GM18498 (cell line): ENCODE measurements at regions not wholly inside any gene's neighbourhood (a gene's known extent, or its start where the extent isn't known, plus 50 kb on each side); places are given as distances from the start of the nearest gene placed in this dataset.
"Not testable (repeated sequence)": the region's sequence is repeated elsewhere in the genome, so short reads cannot be mapped to it uniquely, and the experiment has no call there.

ENCODE experiments used
- ATAC-seq: cut with Tn5 transposase; IDR thresholded peaks from one replicate; pipeline ENCODE4 v1.9.1; 2021; ENCODE audit warnings: mild to moderate bottlenecking, moderate library complexity; ENCODE audit not compliant: unreplicated experiment

GRCh38 chr7:82625377-82625776, 181.8 kb upstream of the CACNA2D1 start:
- no peak for ATAC-seq

GRCh38 chr7:82624965-82625364, 181.4 kb upstream of the CACNA2D1 start:
- ATAC-seq: no peak

GRCh38 chr7:82624337-82624736, 180.8 kb upstream of the CACNA2D1 start:
- no peak for ATAC-seq

GRCh38 chr7:82623812-82624211, 180.2 kb upstream of the CACNA2D1 start:
- no peak for ATAC-seq

GRCh38 chr7:82617156-82617555, 173.6 kb upstream of the CACNA2D1 start:
- no peak for ATAC-seq

- ATAC-seq: no peak
Observed at GRCh38 chr7:82616059-82616728, 172.6 kb upstream of the CACNA2D1 start.

GRCh38 chr7:82615527-82615926, 171.9 kb upstream of the CACNA2D1 start:
- no peak for ATAC-seq

- no peak for ATAC-seq
Observed at GRCh38 chr7:82609746-82610145, 166.2 kb upstream of the CACNA2D1 start.

GRCh38 chr7:82605247-82605864, 161.8 kb upstream of the CACNA2D1 start:
- no peak for ATAC-seq

- ATAC-seq: no peak
Observed at GRCh38 chr7:82602066-82602465, 158.5 kb upstream of the CACNA2D1 start.

GRCh38 chr7:82600531-82600930, 157.0 kb upstream of the CACNA2D1 start:
- ATAC-seq: no peak

GRCh38 chr7:82599895-82600294, 156.3 kb upstream of the CACNA2D1 start:
- no peak for ATAC-seq

GRCh38 chr7:82598958-82599357, 155.4 kb upstream of the CACNA2D1 start:
- ATAC-seq: no peak

GRCh38 chr7:82595795-82596194, 152.2 kb upstream of the CACNA2D1 start:
- not testable (repeated sequence) for ATAC-seq

GRCh38 chr7:82595176-82595575, 151.6 kb upstream of the CACNA2D1 start:
- no peak for ATAC-seq

GRCh38 chr7:82594665-82595064, 151.1 kb upstream of the CACNA2D1 start:
- ATAC-seq: no peak

- ATAC-seq: no peak
Observed at GRCh38 chr7:82593780-82594179, 150.2 kb upstream of the CACNA2D1 start.

GRCh38 chr7:82592416-82592815, 148.8 kb upstream of the CACNA2D1 start:
- ATAC-seq: no peak

- no peak for ATAC-seq
Observed at GRCh38 chr7:82579047-82579446, 135.5 kb upstream of the CACNA2D1 start.

- no peak for ATAC-seq
Observed at GRCh38 chr7:82578430-82578829, 134.9 kb upstream of the CACNA2D1 start.

GRCh38 chr7:82572195-82572880, 128.8 kb upstream of the CACNA2D1 start:
- ATAC-seq: peak; percentile 89

GRCh38 chr7:82571047-82571446, 127.5 kb upstream of the CACNA2D1 start:
- not testable (repeated sequence) for ATAC-seq
